ENCODE measurements at regions not wholly inside any gene's neighbourhood (a gene's known extent, or its start where the extent isn't known, plus 50 kb on each side); places are given as distances from the start of the nearest gene placed in this dataset.

DNA sequence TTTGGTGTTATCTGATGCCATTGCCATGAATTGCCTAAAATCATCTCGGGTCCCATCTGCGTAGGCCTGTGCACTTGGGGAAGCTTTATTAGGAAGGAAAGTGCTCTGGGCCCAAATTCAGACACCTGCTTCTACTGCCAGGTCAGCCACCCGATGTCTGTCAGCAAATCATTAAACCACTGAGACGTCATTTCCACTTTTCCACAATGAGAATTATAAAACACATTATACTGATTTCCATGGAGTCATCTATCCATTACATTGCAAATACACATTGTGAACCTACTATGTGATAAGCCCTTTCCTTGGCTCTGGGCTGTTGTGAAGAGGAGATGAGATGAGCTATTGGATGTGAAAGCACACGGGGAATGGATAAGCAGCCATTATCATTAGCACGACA lies 1022.9 kb downstream of the BCL11B start:
- Histone ChIP-seq H3K4me3 (replicated peaks in 1 of 3; ENCODE audit: insufficient read depth in 1 of 3, low read depth in 1 of 3, low read length in 3 of 3) (no peak overlapping the region), H3K36me3 (ENCODE audit: control insufficient read depth in 2 of 2, extremely low read depth in 1 of 2, insufficient read depth in 2 of 2, low read length in 2 of 2) (no peaks in the 10 kb centered on the region), H3K4me1 (ENCODE audit: control insufficient read depth, extremely low read depth, insufficient read depth, low read length) (no peaks in the 10 kb centered on the region), H3K9ac (replicated peaks; ENCODE audit: extremely low read depth, insufficient read depth, low read length) (no peak overlapping the region), H3K9me1 (replicated peaks; ENCODE audit: control insufficient read depth, extremely low read depth, insufficient read depth, low read length) (no peaks in the 10 kb centered on the region), H3K79me2 (ENCODE audit: control insufficient read depth, insufficient read depth, low read length) (no peaks in the 10 kb centered on the region), H4K20me1 (replicated peaks; ENCODE audit: control insufficient read depth, extremely low read depth, insufficient read depth, low read length) (no peaks in the 10 kb centered on the region), H3K4me2 (ENCODE audit: insufficient read depth, low read length) (no peak overlapping the region), H3K27ac (ENCODE audit: insufficient read depth, low read depth, low read length) (no peak overlapping the region), H3K27me3 (ENCODE audit: control insufficient read depth in 2 of 2, insufficient read depth in 2 of 2, low read length in 2 of 2) (no peaks in the 10 kb centered on the region), H2AFZ (ENCODE audit: low read depth, low read length) (no peak overlapping the region), H3K9me3 (replicated peaks; ENCODE audit: control insufficient read depth, insufficient read depth, low read length) (peaks cover 10% of the 10 kb centered on the region)
- TF ChIP-seq JUN (IDR thresholded peaks at IDR 0.05; ENCODE audit: borderline replicate concordance, insufficient read depth, insufficient read length, low read depth) (no peak), FOS (IDR thresholded peaks at IDR 0.05; ENCODE audit: borderline replicate concordance, insufficient read depth, low read length) (no peak), POLR2AphosphoS5 (IDR thresholded peaks at IDR 0.05; ENCODE audit: insufficient read depth, low read depth, low read length) (no peak), GATA2 (IDR thresholded peaks at IDR 0.05; ENCODE audit: insufficient read depth, insufficient read length, low read depth, low read length) (no peak)
- TF ChIP-seq, protein P1, sequence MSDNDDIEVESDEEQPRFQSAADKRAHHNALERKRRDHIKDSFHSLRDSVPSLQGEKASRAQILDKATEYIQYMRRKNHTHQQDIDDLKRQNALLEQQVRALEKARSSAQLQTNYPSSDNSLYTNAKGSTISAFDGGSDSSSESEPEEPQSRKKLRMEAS (IDR thresholded peaks at IDR 0.05; ENCODE audit: insufficient read depth, insufficient read length), result no peak
- intact Hi-C loops (cut with micrococcal nuclease) (no loop called here), dilution Hi-C loops (cut with MboI; ENCODE audit: extremely low pct_ligation_motif_present, low sequenced_read_pairs) (no loop called here)
- ChIA-PET POLR2A (no interaction called here), CTCF (no interaction called here)
- no TSS peak for BruUV-seq (replicated peaks)
- DNase-seq (ENCODE audit: low read depth, low spot score) (no peak), FAIRE-seq (no peak)

DNA sequence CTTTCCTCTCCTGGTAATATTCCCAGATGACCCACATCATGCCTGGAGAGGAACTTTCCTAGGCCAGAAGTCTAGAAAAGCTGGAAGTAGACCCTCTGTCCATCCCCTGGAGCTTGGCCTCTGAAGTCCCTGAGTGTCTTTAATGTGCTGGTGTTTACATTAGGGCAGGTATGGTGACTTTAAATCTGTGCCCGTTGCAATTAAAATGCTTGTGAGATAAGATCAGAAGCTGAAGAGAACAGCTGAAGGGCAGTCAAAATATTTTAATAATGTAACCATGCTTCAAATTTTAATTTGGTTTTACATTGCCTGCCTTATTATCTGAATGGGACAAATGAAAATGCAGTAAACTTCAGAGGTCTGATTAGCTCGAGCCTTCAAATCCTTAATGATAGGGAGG lies 1022.5 kb downstream of the BCL11B start:
- dilution Hi-C loops (cut with MboI; ENCODE audit: extremely low pct_ligation_motif_present, low sequenced_read_pairs) (no loop called here), intact Hi-C loops (cut with micrococcal nuclease) (no loop called here)
- Histone ChIP-seq H3K27ac (ENCODE audit: insufficient read depth, low read depth, low read length) (no peak overlapping the region), H3K4me2 (ENCODE audit: insufficient read depth, low read length) (no peak overlapping the region), H3K4me3 (replicated peaks in 1 of 3; ENCODE audit: insufficient read depth in 1 of 3, low read depth in 1 of 3, low read length in 3 of 3) (no peak overlapping the region), H3K79me2 (ENCODE audit: control insufficient read depth, insufficient read depth, low read length) (no peaks in the 10 kb centered on the region), H3K9me1 (replicated peaks; ENCODE audit: control insufficient read depth, extremely low read depth, insufficient read depth, low read length) (no peaks in the 10 kb centered on the region), H2AFZ (ENCODE audit: low read depth, low read length) (no peak overlapping the region), H3K4me1 (ENCODE audit: control insufficient read depth, extremely low read depth, insufficient read depth, low read length) (no peaks in the 10 kb centered on the region), H3K9me3 (replicated peaks; ENCODE audit: control insufficient read depth, insufficient read depth, low read length) (peaks cover 10% of the 10 kb centered on the region), H3K9ac (replicated peaks; ENCODE audit: extremely low read depth, insufficient read depth, low read length) (no peak overlapping the region), H3K36me3 (ENCODE audit: control insufficient read depth in 2 of 2, extremely low read depth in 1 of 2, insufficient read depth in 2 of 2, low read length in 2 of 2) (no peaks in the 10 kb centered on the region), H4K20me1 (replicated peaks; ENCODE audit: control insufficient read depth, extremely low read depth, insufficient read depth, low read length) (no peaks in the 10 kb centered on the region), H3K27me3 (ENCODE audit: control insufficient read depth in 2 of 2, insufficient read depth in 2 of 2, low read length in 2 of 2) (no peaks in the 10 kb centered on the region)
- TF ChIP-seq POLR2AphosphoS5 (IDR thresholded peaks at IDR 0.05; ENCODE audit: insufficient read depth, low read depth, low read length) (no peak), GATA2 (IDR thresholded peaks at IDR 0.05; ENCODE audit: insufficient read depth, insufficient read length, low read depth, low read length) (no peak), EZH2 (IDR thresholded peaks at IDR 0.05; ENCODE audit: borderline replicate concordance, low read depth, low read length, severe bottlenecking) (no peak), FOS (IDR thresholded peaks at IDR 0.05; ENCODE audit: borderline replicate concordance, insufficient read depth, low read length) (no peak), JUN (IDR thresholded peaks at IDR 0.05; ENCODE audit: borderline replicate concordance, insufficient read depth, insufficient read length, low read depth) (no peak), POLR2A (IDR thresholded peaks at IDR 0.05; ENCODE audit: low read depth, low read length) (no peak), MYC (IDR thresholded peaks at IDR 0.05; ENCODE audit: low read depth, low read length) (no peak)
- TF ChIP-seq, protein P2, sequence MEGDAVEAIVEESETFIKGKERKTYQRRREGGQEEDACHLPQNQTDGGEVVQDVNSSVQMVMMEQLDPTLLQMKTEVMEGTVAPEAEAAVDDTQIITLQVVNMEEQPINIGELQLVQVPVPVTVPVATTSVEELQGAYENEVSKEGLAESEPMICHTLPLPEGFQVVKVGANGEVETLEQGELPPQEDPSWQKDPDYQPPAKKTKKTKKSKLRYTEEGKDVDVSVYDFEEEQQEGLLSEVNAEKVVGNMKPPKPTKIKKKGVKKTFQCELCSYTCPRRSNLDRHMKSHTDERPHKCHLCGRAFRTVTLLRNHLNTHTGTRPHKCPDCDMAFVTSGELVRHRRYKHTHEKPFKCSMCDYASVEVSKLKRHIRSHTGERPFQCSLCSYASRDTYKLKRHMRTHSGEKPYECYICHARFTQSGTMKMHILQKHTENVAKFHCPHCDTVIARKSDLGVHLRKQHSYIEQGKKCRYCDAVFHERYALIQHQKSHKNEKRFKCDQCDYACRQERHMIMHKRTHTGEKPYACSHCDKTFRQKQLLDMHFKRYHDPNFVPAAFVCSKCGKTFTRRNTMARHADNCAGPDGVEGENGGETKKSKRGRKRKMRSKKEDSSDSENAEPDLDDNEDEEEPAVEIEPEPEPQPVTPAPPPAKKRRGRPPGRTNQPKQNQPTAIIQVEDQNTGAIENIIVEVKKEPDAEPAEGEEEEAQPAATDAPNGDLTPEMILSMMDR (IDR thresholded peaks at IDR 0.05; ENCODE audit: extremely low read depth in 1 of 2, insufficient read depth in 1 of 2, low read depth in 1 of 2, low read length in 2 of 2), result no peak
- TF ChIP-seq, protein P1 (IDR thresholded peaks at IDR 0.05; ENCODE audit: insufficient read depth, insufficient read length), result no peak
- FAIRE-seq (no peak), DNase-seq (ENCODE audit: low read depth, low spot score) (no peak)
- ChIA-PET CTCF (no interaction called here), POLR2A (no interaction called here)
- BruUV-seq (replicated peaks), result no TSS peak
